Type B pancreatic cell (in vitro differentiated cells): ENCODE measurements at regions not wholly inside any gene's neighbourhood (a gene's known extent, or its start where the extent isn't known, plus 50 kb on each side); places are given as distances from the start of the nearest gene placed in this dataset.

Experiments used
- DNase-seq: peaks from one replicate; pipeline ENCODE4 v3.0.0; 2021; ENCODE audit warnings: mixed read lengths; ENCODE audit not compliant: unreplicated experiment; ENCODE audit errors: extremely low spot score
- H3K27ac Mint-ChIP-seq: 2 replicates; pipeline ENCODE4 v1.8.0; 2021; ENCODE audit warnings: mild to moderate bottlenecking, mixed read lengths
- H3K27me3 Mint-ChIP-seq: 2 replicates; pipeline ENCODE4 v1.8.0; 2021; ENCODE audit warnings: mixed read lengths
- H3K36me3 Mint-ChIP-seq: 2 replicates; pipeline ENCODE4 v1.8.0; 2021; ENCODE audit warnings: mixed read lengths
- H3K4me1 Mint-ChIP-seq: one replicate; pipeline ENCODE4 v1.8.0; 2021; ENCODE audit warnings: mixed read lengths; ENCODE audit not compliant: unreplicated experiment
- H3K4me3 Mint-ChIP-seq: 2 replicates; pipeline ENCODE4 v1.8.0; 2021; ENCODE audit warnings: mild to moderate bottlenecking, mixed read lengths
- H3K9me3 Mint-ChIP-seq: 2 replicates; pipeline ENCODE4 v1.8.0; 2021; ENCODE audit warnings: mixed read lengths
- CTCF ChIP-seq: fragments of 200-600 bp; sonication (generic); conservative IDR thresholded peaks from 2 replicates; pipeline ENCODE4 v1.5.0; 2021; ENCODE audit warnings: antibody characterized with exemption, mild to moderate bottlenecking

- H3K4me1 Mint-ChIP-seq: no peaks in the 10 kb centered on the region
- H3K36me3 Mint-ChIP-seq: no peaks in the 10 kb centered on the region
- no peak for DNase-seq
- no peak overlapping the region for H3K27ac Mint-ChIP-seq
- no peak overlapping the region for H3K4me3 Mint-ChIP-seq
- peaks cover 6% of the 10 kb centered on the region for H3K27me3 Mint-ChIP-seq
- H3K9me3 Mint-ChIP-seq: peaks cover 5% of the 10 kb centered on the region
- no peak for TF ChIP-seq CTCF
Measured at GRCh38 chr1:90262791-90263190, 267.9 kb downstream of the ZNF326 start.

- peaks cover 5% of the 10 kb centered on the region for H3K9me3 Mint-ChIP-seq
- TF ChIP-seq CTCF: no peak
- H3K4me3 Mint-ChIP-seq: no peak overlapping the region
- H3K36me3 Mint-ChIP-seq: no peaks in the 10 kb centered on the region
- H3K27ac Mint-ChIP-seq: no peak overlapping the region
- DNase-seq: no peak
- H3K4me1 Mint-ChIP-seq: no peaks in the 10 kb centered on the region
- H3K27me3 Mint-ChIP-seq: peaks cover 6% of the 10 kb centered on the region
Measured at GRCh38 chr1:90262286-90262685, 267.4 kb downstream of the ZNF326 start.

GRCh38 chr1:90246069-90246468 lies 251.2 kb downstream of the ZNF326 start:
- Mint-ChIP-seq H3K4me3 (no peak overlapping the region), H3K4me1 (no peaks in the 10 kb centered on the region), H3K27ac (no peak overlapping the region), H3K27me3 (no peaks in the 10 kb centered on the region), H3K36me3 (no peaks in the 10 kb centered on the region), H3K9me3 (peaks cover 5% of the 10 kb centered on the region)
- no peak for TF ChIP-seq CTCF
- no peak for DNase-seq

- H3K9me3 Mint-ChIP-seq: no peaks in the 10 kb centered on the region
- no peaks in the 10 kb centered on the region for H3K36me3 Mint-ChIP-seq
- H3K27me3 Mint-ChIP-seq: no peaks in the 10 kb centered on the region
- no peak for TF ChIP-seq CTCF
- DNase-seq: no peak
- no peak overlapping the region for H3K27ac Mint-ChIP-seq
- H3K4me1 Mint-ChIP-seq: no peaks in the 10 kb centered on the region
- H3K4me3 Mint-ChIP-seq: no peak overlapping the region
Measured at GRCh38 chr1:90236493-90236892, 241.6 kb downstream of the ZNF326 start.

- TF ChIP-seq CTCF: no peak
- Mint-ChIP-seq H3K4me3 (no peak overlapping the region), H3K9me3 (peaks cover 17% of the 10 kb centered on the region), H3K4me1 (peaks cover 4% of the 10 kb centered on the region), H3K27ac (no peak overlapping the region), H3K36me3 (peaks cover 4% of the 10 kb centered on the region), H3K27me3 (no peaks in the 10 kb centered on the region)
- no peak for DNase-seq
Measured at GRCh38 chr1:90223401-90223800, 228.5 kb downstream of the ZNF326 start.

- Mint-ChIP-seq H3K36me3 (peaks cover 4% of the 10 kb centered on the region), H3K4me3 (no peak overlapping the region), H3K27me3 (no peaks in the 10 kb centered on the region), H3K4me1 (peaks cover 4% of the 10 kb centered on the region), H3K9me3 (peaks cover 9% of the 10 kb centered on the region), H3K27ac (no peak overlapping the region)
- TF ChIP-seq CTCF: no peak
- DNase-seq: no peak
Measured at GRCh38 chr1:90220941-90221693, 226.2 kb downstream of the ZNF326 start.
